GM21526 (cell line): ENCODE measurements at regions not wholly inside any gene's neighbourhood (a gene's known extent, or its start where the extent isn't known, plus 50 kb on each side); places are given as distances from the start of the nearest gene placed in this dataset.

ENCODE experiments used
- ATAC-seq: cut with Tn5 transposase; IDR thresholded peaks from one replicate; pipeline ENCODE4 v1.9.1; 2021; ENCODE audit warnings: moderate library complexity; ENCODE audit not compliant: unreplicated experiment, low FRiP score

GRCh38 chr5:122713041-122713440 is 61.8 kb upstream of the SNX2 start:
- ATAC-seq: no peak

- ATAC-seq: no peak
These were observed 59.8 kb upstream of the SNX2 start for GRCh38 chr5:122715095-122715494.

- no peak for ATAC-seq
These were observed 56.3 kb upstream of the SNX2 start for GRCh38 chr5:122718611-122719010.

GRCh38 chr5:122719991-122720746 is 54.7 kb upstream of the SNX2 start:
- no peak for ATAC-seq

GRCh38 chr5:122721127-122721526 is 53.8 kb upstream of the SNX2 start:
- ATAC-seq: no peak

GRCh38 chr5:122722341-122722740 is 52.5 kb upstream of the SNX2 start:
- no peak for ATAC-seq

- ATAC-seq: peak; percentile 99
These were observed 51.1 kb upstream of the SNX2 start for GRCh38 chr5:122723606-122724352.
